Mucosa of descending colon (tissue), 3 donors: ENCODE measurements at regions not wholly inside any gene's neighbourhood (a gene's known extent, or its start where the extent isn't known, plus 50 kb on each side); places are given as distances from the start of the nearest gene placed in this dataset.
"Not testable (repeated sequence)": the region's sequence is repeated elsewhere in the genome, so short reads cannot be mapped to it uniquely, and the experiment has no call there.

ENCODE experiments used
- ATAC-seq: fragments of 200-7000 bp; cut with Tn5 transposase; one replicate; pipeline ENCODE4 v1.9.1; 2020; ENCODE audit warnings: mild to moderate bottlenecking, moderate library complexity
- DNase-seq, 3 donors: peaks; one replicate each; pipeline ENCODE4 v3.0.0-alpha.2; 2020
- H3K36me3 ChIP-seq: fragments of 200-600 bp; one replicate; pipeline ENCODE4 v1.8.0; 2021; ENCODE audit warnings: low read depth, mild to moderate bottlenecking
- H3K4me1 ChIP-seq: fragments of 200-600 bp; one replicate; pipeline ENCODE4 v1.8.0; 2021; ENCODE audit warnings: low read depth, mild to moderate bottlenecking
- H3K4me3 ChIP-seq: fragments of 200-600 bp; one replicate; pipeline ENCODE4 v1.8.0; 2021; ENCODE audit warnings: mild to moderate bottlenecking
- H3K9me3 ChIP-seq: fragments of 200-600 bp; one replicate; pipeline ENCODE4 v1.8.0; 2021; ENCODE audit warnings: mild to moderate bottlenecking
- CTCF ChIP-seq: fragments of 200-600 bp; IDR thresholded peaks from one replicate; pipeline ENCODE4 v1.8.0; 2022; ENCODE audit warnings: antibody characterized with exemption, mild to moderate bottlenecking
- intact Hi-C, 2 donors: fragments of 100-400 bp; cut with DNase I in 1 of 2; cut with micrococcal nuclease in 1 of 2; formaldehyde crosslinking; loops; one replicate each; pipeline versions ENCODE4 v1.11.0 to v1.11.1; 2022; cut with DNase I, micrococcal nuclease
- donor health status: DM: no; HTN: no; CAD: no; lungs with moderate emphysema.
- donor health status: DM: no; HTN: no; CAD: no.
- donor health status: DM: no; HTN: yes; CAD: no.

DNA sequence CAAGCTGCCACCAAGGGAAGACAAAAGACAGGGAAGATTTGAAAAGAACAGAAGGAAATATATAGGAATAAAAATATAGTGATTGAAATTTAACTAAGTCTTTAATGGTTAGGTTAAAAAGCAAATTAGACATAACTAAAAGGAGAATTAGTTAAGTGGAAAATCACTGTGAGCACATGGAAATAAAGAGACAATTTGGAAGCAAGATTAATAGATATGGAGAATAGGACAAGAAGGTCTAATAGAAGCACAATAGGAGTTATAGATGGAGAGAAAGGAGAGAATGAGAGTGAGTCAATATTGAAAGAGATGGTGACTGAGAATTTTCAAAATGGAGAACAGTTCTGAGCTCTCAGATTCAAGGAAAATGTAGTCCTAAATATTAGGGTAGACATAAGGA is 176.9 kb downstream of the ASB1 start:
- no peak for ATAC-seq

GRCh38 chr2:238606311-238606710 is 179.6 kb downstream of the ASB1 start:
- intact Hi-C loops, result no loop called here

More for the DNA sequence above, 176.9 kb downstream of the ASB1 start:
- Histone ChIP-seq H3K4me1 (no peaks in the 10 kb centered on the region), H3K4me3 (no peak overlapping the region), H3K9me3 (no peaks in the 10 kb centered on the region), H3K36me3 (no peaks in the 10 kb centered on the region)
- TF ChIP-seq CTCF, result no peak
- no peak for DNase-seq
- intact Hi-C loops, result no loop called here

DNA sequence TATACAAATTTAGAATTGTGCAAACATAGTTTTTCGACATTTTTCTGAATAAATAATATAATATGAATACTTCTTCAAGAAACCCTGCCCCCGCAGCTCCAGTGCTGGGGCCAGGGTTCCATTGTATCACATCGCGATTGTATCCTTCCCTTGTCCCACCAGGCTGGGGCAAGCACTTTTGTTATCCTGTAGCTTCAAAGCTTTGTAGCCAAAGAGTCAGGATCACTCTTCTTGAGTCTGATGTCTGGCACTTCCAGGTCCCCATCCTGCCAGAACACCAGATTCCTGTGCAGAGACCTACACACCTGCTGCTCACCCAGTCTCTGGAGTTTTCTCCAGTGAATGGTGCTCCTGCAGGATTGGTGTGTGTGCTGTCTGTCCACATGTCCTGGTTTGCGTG is 186.9 kb downstream of the ASB1 start:
- H3K36me3 ChIP-seq, result no peaks in the 10 kb centered on the region
- no peak for ATAC-seq
- intact Hi-C loops, result no loop called here
- no peak for DNase-seq
- H3K4me3 ChIP-seq, result no peak overlapping the region
- no peaks in the 10 kb centered on the region for H3K4me1 ChIP-seq
- TF ChIP-seq CTCF, result no peak
- peaks cover 4% of the 10 kb centered on the region for H3K9me3 ChIP-seq

More at GRCh38 chr2:238606311-238606710, 179.6 kb downstream of the ASB1 start:
- Histone ChIP-seq H3K9me3 (peaks cover 4% of the 10 kb centered on the region), H3K36me3 (no peaks in the 10 kb centered on the region), H3K4me1 (no peaks in the 10 kb centered on the region), H3K4me3 (no peak overlapping the region)
- no peak for TF ChIP-seq CTCF
- no peak for DNase-seq
- no peak for ATAC-seq

DNA sequence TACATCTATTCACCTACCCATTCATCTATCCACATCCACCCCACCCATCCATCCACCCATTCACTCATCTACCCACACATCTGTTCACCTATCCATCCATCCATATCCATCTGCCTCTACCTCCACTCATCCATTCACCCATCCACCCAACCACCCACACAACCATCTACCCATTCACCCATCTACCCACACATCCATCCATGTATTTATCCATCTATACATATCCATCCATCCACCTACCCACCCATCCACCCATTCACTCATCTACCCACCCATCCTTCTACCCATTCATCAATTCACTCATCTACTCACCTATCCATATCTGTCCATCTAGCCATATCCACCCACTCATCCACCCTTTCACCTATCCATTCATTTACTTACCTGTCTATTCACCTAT is 187.6 kb downstream of the ASB1 start:
- ATAC-seq, result no peak
- TF ChIP-seq CTCF, result no peak
- DNase-seq, result no peak
- H3K4me3 ChIP-seq, result no peak overlapping the region
- intact Hi-C loops, result no loop called here
- no peaks in the 10 kb centered on the region for H3K4me1 ChIP-seq
- no peaks in the 10 kb centered on the region for H3K36me3 ChIP-seq
- peaks cover 4% of the 10 kb centered on the region for H3K9me3 ChIP-seq

- Histone ChIP-seq H3K36me3 (no peaks in the 10 kb centered on the region), H3K9me3 (peaks cover 2% of the 10 kb centered on the region), H3K4me1 (no peaks in the 10 kb centered on the region), H3K4me3 (no peak overlapping the region)
- intact Hi-C loops, result no loop called here
- TF ChIP-seq CTCF, result no peak
- ATAC-seq (no peak), DNase-seq (no peak)
These were observed 188.5 kb downstream of the ASB1 start for GRCh38 chr2:238615187-238615586.

GRCh38 chr2:238616681-238617080 is 190.0 kb downstream of the ASB1 start:
- DNase-seq (no peak), ATAC-seq (no peak)
- Histone ChIP-seq H3K4me3 (no peak overlapping the region), H3K4me1 (no peaks in the 10 kb centered on the region), H3K9me3 (no peaks in the 10 kb centered on the region), H3K36me3 (no peaks in the 10 kb centered on the region)
- intact Hi-C loops, result no loop called here
- no peak for TF ChIP-seq CTCF

- ATAC-seq, DNase-seq, H3K4me3 ChIP-seq, intact Hi-C loops, H3K4me1 ChIP-seq, H3K36me3 ChIP-seq, H3K9me3 ChIP-seq: not testable (repeated sequence)
These were observed 192.0 kb downstream of the ASB1 start for GRCh38 chr2:238618494-238619283.
